ENCODE measurements at regions not wholly inside any gene's neighbourhood (a gene's known extent, or its start where the extent isn't known, plus 50 kb on each side); places are given as distances from the start of the nearest gene placed in this dataset.

GRCh38 chr11:64472593-64473455 lies 82.9 kb upstream of the SLC22A11 start:
- TF ChIP-seq POLR2A (IDR thresholded peaks at IDR 0.05), result no peak
- TF ChIP-seq CTCF (IDR thresholded peaks at IDR 0.05), result no peak
